Bronchial epithelial cell (primary cell): ENCODE measurements at regions not wholly inside any gene's neighbourhood (a gene's known extent, or its start where the extent isn't known, plus 50 kb on each side); places are given as distances from the start of the nearest gene placed in this dataset.
A peak's percentile ranks its signal among the peaks of the same experiment; 100 is the strongest.

Experiments
- DNase-seq: peaks from one replicate; pipeline ENCODE4 v3.0.0-alpha.2; 2010; ENCODE audit warnings: low read depth
- FAIRE-seq: peaks from 2 replicates; lab custom pipeline; 2011; peaks lifted over from hg19 to GRCh38; lab: Jason Lieb, UNC
- H3K27me3 ChIP-seq: 2 replicates; pipeline ENCODE4 v1.5.1; 2011; ENCODE audit warnings: low read length; ENCODE audit not compliant: control insufficient read depth, insufficient read depth
- H3K36me3 ChIP-seq: 2 replicates; pipeline ENCODE4 v1.5.1; 2011; ENCODE audit warnings: low read length; ENCODE audit not compliant: control insufficient read depth, insufficient read depth
- H3K4me3 ChIP-seq: 2 replicates; pipeline ENCODE4 v1.5.1; 2011; ENCODE audit warnings: mild to moderate bottlenecking, low read depth, low read length, control low read depth
- CTCF ChIP-seq: IDR thresholded peaks from 2 replicates; pipeline ENCODE4 v1.5.1; 2011; ENCODE audit warnings: mild to moderate bottlenecking, moderate library complexity, low read length, control low read depth, inconsistent platforms; ENCODE audit not compliant: insufficient read depth, severe bottlenecking

GRCh38 chr5:56433039-56433617, 200.0 kb upstream of the ANKRD55 start:
- no peaks in the 10 kb centered on the region for H3K27me3 ChIP-seq
- no peak overlapping the region for H3K4me3 ChIP-seq
- no peak for TF ChIP-seq CTCF
- DNase-seq: no peak
- no peak for FAIRE-seq
- H3K36me3 ChIP-seq: no peaks in the 10 kb centered on the region

- DNase-seq: no peak
- TF ChIP-seq CTCF: no peak
Measured at GRCh38 chr5:56432321-56432720, 199.2 kb upstream of the ANKRD55 start.

GRCh38 chr5:56430422-56430821, 197.3 kb upstream of the ANKRD55 start:
- Histone ChIP-seq H3K27me3 (no peaks in the 10 kb centered on the region), H3K36me3 (no peaks in the 10 kb centered on the region), H3K4me3 (no peak overlapping the region)
- FAIRE-seq: no peak
- no peak for DNase-seq
- no peak for TF ChIP-seq CTCF

More at GRCh38 chr5:56432321-56432720, 199.2 kb upstream of the ANKRD55 start:
- Histone ChIP-seq H3K36me3 (no peaks in the 10 kb centered on the region), H3K27me3 (no peaks in the 10 kb centered on the region), H3K4me3 (no peak overlapping the region)
- no peak for FAIRE-seq

- DNase-seq: peak; percentile 5
- no peak for FAIRE-seq
- no peak for TF ChIP-seq CTCF
- Histone ChIP-seq H3K4me3 (no peak overlapping the region), H3K36me3 (no peaks in the 10 kb centered on the region), H3K27me3 (no peaks in the 10 kb centered on the region)
Measured at GRCh38 chr5:56429110-56429561, 196.0 kb upstream of the ANKRD55 start.

- FAIRE-seq (no peak), DNase-seq (no peak)
- no peak for TF ChIP-seq CTCF
- no peaks in the 10 kb centered on the region for H3K27me3 ChIP-seq
- H3K4me3 ChIP-seq: no peak overlapping the region
- H3K36me3 ChIP-seq: no peaks in the 10 kb centered on the region
Measured at GRCh38 chr5:56426693-56427092, 193.6 kb upstream of the ANKRD55 start.
